GM19467 (cell line): ENCODE measurements at regions not wholly inside any gene's neighbourhood (a gene's known extent, or its start where the extent isn't known, plus 50 kb on each side); places are given as distances from the start of the nearest gene placed in this dataset.
A peak's percentile ranks its signal among the peaks of the same experiment; 100 is the strongest.

ENCODE experiments used
- ATAC-seq: cut with Tn5 transposase; IDR thresholded peaks from one replicate; pipeline ENCODE4 v1.9.1; 2021; ENCODE audit warnings: mild to moderate bottlenecking, moderate library complexity; ENCODE audit not compliant: unreplicated experiment

DNA sequence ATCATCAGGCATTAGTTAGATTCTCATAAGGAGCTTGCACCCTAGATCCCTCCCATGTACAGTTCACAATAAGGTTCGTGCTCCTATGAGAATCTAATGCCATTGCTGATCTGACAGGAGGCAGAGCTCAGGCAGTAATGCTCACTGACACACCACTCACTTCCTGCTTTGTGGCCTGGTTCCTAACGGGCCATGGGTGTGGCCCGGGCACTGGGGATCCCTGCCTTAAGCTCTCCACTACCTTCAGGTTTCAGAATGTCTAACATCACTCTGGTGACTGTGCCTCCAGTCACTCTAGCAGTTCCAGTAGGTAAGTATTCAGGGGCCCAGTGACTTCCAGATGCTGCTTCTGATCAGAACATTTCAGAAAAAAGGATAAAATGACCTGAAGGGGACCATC lies 152.4 kb downstream of the LRRC70 start:
- no peak for ATAC-seq

DNA sequence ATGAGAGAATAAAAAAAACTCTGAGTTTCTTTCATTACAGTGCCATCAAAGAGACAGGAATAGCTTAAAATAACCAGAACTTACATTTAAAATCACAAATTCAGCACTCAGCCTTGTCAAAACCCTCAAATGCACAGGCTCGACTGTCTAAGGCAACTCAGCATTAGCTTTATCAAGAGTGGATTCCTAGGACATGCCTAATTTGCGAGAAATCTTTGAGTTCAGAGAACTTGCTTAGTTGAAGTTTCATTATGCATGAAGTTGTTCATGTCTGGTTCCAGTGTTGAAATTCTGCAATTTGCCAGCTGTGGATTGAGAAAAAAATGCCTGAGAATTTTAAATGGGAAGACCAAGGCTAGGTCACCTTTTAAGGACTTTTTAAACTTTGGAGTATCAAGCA lies 151.1 kb downstream of the LRRC70 start:
- ATAC-seq: no peak

DNA sequence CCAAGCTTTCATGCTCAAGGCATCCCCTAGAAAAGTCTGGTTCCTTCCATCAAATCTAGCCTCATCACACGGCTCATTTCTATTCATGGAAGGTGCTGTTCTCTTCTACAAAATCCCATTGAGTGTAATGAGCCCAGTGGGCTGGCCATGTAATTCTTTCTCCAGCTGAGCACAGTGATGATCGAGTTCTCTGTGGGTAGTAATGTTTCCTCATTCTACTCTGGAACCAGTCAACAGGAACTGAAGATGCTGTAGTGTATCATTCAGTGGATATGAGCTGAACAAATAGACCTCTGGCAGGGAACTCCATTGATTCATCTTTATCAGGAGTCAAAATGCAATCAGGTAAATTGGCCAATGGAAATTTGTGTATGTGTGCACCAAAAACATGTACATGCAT lies 149.2 kb downstream of the LRRC70 start:
- ATAC-seq: no peak

DNA sequence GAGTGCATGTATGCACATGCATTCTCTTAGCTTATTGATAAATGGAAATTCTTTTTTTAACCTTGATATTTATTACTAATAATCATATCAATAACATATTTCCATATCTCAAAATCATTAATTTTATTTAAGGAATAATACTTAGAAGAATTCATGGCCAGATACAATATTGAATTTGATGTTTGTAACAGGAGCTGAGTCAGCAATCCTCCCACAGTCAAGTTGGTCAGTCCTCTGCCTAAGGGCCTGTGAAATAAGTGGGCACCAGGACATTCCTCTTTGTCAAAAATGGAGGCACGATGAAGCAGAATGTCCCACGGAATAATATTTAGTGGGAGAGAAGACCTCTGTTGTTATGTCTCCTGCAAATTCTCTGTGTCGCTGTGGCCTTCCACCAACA lies 148.6 kb downstream of the LRRC70 start:
- ATAC-seq: no peak

DNA sequence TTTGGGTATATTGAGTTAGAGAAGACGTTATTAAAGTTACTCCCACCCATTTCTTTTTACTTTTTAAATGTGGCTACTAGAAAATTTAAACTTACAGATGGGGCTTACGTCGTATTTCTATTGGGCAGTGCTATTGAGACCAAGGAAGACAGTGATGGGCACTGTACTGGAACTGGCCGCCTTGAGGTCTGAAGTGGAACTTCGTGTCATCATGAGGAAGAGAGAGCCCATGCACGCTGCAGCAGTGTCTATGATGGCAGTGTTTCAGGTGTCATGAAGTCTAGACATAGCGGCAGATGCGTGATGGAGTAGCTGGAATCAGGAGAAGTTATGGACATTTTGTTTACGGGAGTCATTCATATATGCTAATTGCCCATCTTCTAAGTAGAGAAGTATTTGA lies 143.7 kb downstream of the LRRC70 start:
- ATAC-seq: no peak

DNA sequence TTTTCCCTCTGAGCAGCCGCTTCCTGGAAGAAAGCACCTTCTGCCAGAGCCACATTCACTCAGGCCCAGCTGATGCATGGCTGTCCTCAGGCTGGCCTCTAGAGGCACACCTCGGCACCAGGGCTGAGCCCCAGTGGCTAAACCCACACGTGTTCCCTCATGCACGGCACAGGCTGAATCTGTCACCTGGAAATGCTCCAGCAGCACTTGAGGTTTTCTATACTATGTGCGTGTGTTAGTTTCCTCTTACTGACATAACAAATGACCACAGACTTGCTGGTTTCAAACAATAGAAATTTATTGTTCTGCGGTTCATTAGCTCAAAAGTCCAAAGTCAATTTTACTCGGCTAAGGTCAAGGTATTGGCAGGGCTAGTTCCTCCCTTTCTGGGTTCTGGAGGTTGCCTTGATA lies 141.4 kb downstream of the LRRC70 start:
- peak; percentile 99 for ATAC-seq

DNA sequence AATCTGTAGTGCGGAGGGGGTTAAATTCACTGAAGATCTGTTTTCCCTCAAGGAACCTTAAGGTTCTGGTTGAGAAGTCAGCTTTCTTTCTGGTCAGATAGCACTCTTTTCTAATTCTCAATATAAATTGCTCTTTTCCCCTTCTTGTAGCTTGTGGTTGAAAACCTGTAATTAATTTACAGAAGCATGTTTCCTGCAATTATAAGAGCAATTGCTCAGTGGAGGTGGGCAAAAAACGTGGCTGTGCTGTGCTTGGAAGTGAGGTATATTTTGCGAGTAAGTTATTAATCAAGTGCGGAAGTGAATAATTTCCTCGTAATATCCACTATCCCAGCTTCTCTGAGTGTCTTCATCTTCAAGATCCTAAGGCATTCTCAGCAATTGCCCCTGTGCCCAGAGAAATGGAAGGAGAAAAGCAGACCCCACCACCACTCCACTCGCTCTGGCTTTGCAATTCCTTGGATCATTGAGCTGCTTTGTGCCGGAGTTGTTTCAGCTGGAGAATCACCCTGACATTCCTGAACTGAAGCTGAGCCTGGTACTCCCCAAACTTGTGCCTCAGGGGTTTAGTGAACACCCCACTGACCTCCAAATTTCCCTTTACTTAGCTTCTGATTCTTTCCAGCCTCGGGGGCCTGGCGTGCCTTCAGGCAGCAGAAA lies 140.6 kb downstream of the LRRC70 start:
- no peak for ATAC-seq

DNA sequence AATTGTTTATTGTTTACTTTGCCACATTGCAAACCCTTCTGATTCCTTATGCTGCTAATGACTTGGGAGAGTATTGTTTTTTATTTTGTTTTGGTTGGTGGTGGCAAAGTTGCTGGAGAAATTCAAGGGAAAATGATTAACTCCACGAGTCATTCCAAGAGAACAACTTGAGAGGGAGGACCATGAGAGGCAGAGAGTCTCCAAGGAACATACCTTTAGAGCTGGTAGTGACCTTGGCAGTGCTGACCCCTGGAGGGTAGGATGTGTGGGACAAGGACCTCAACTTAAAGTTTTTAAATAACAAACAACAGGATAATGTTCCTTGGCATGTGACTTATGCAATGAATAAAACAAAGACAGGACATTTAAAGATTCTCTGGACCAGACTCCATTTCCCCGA lies 139.7 kb downstream of the LRRC70 start:
- no peak for ATAC-seq

DNA sequence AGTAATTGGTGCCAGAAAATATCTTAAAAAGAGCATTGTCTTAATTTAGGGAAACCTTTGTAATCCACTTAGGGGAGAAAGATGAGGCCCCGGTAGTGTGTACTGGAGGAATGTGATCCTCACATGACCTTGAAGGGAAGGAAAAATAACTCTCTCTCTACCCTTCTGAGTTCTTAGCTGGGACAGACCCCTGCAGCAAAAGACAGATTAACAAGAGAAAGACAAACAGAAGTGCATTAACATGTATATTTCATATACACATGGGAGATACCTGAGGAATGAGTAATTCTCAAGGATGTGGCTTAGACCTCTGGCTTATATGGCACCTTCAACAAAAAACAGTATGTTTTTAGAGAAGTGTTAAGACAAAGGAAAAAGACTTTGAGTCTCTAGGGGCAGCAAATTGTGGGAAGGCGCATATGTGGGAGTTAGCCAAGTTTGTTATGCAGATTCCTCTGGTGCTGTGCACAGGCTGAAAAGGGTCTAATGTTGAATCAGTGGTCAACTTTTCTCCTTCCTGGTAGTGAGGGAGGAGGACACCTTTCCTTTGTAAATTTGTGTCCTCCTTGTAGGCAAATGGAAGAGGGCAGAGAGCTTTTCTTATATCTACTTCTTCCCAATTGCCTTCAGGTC lies 138.8 kb downstream of the LRRC70 start:
- no peak for ATAC-seq

DNA sequence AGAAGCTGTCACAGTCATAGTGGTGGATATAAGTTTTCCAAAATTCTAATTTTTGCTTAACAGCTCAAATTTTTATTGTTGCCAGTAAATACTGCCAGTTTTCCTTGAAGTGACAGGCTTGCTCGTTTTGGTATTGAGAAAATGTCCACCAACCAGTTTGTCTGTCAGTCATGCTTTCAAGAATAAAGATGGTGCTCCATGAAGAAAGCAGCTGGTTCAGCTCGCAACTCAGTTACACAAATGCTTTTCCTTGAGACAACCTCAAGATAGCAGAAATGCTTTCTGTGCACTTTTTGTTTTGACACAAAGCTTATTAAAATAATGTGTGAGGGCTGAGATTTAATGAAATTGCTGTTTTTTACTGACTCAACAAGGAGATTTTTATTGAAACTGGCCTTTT lies 135.7 kb downstream of the LRRC70 start:
- no peak for ATAC-seq

DNA sequence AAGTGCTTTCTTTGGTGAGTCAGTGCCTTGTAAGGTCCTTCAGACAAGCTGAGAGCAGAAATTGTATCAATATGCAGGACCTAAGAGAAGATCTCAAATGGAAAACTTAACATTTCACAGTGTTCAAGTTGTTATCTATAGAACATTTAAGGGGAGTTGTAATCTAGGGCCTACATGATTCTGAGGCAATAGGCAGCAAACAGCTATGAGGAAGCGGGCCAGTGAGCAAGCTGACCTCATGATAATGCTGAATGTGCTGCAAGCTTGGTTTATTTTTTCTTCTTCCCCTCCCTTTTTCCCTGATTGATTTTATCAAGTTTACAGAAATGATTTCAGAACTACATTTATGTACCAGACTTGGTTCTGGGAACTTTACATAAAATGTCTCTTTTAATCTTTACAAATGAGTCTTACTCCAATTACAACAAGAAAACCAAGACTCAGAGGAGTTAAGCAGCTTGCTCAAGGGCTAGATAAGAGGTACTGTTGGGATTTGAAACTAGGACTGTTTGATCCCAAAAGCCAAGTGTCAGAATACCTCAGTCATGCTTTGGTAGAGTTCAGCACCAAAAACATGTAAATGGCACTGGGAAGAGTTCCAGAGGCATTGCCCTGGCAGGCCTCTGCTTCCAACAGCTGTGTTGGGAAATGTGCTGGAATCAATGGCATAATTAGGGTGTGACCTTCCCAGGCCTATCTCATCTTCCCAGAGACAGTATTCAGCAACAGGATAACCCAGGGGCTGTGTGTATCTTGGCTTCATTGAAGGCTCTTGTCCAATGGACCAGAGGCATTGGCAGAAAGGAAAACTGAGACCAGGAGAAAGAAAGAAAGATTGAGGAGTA lies 130.1 kb downstream of the LRRC70 start:
- ATAC-seq: no peak

DNA sequence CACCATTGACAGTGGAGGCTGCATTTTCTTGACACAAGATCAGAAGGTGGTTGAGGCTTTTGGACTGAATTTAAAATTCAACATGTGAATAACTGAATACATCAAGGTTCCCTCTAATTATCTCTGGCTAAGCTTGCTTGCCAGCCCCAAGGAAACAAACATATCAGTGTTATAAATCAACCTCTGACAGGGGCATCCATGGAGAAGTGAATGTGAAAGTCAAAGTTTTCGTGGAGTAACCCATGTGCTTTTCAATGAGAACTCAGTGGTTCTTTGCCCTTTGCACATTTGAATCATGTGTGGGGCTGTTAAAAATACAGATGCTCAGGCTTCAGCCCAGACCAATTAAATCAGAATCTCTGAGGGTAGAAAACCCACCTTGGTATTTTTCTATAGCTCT lies 128.9 kb downstream of the LRRC70 start:
- no peak for ATAC-seq

DNA sequence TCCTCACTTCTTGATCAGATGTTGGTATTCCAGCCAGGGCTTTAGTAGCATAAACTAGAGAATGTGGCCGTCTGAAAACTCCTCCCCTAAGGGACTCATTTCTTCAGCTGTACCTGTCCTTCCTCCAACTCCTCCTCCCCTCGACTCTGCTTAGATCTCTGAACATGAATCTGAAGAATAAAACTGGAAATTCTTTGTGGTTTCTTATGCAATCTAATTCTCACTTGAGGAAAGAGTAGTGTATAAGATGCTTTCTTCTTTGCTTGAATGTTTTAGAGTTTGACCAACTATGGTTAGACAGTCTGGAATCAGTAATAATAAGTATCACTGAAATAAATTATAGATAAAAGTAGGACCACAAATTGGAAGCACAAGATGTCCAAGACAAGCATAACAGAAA lies 128.5 kb downstream of the LRRC70 start:
- ATAC-seq: no peak

DNA sequence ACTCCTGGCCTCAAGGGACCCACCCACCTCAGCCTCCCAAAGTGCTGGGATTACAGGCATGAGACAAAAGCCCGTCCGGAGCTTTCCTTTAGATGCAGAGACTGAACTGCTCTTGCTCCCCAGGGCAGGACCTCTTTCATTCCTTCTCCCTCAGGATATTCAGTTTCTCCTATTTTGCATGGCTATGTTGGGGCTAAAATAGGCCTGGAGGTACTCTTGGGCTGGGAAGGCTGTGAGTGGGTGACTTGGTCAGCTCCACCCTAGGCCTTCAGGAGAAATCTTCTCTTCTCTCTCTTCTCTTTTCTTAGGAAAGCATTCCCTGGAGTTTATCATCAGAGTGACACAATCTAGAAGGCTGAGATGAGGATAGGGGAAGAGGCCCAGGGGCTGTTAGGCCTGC lies 126.4 kb downstream of the LRRC70 start:
- ATAC-seq: no peak

DNA sequence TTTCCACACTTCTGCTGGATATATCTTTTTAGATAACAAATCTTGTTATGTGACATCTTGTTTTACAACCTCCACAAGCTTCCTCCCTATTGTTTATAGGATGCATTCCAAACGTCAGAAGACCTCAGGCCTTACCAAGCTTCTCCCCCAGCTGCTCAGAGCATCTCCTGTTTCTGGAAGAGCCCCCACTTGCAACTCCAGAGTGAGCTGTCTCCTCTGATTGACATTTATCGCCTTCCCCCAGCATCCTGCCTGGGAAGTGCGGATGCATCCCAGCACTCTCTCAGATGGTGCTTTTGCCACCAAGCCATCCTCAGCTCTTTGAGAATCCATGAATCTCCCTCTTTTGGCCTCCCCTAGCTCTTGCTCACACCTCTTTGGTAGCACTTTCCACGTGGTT lies 123.5 kb downstream of the LRRC70 start:
- ATAC-seq: no peak

DNA sequence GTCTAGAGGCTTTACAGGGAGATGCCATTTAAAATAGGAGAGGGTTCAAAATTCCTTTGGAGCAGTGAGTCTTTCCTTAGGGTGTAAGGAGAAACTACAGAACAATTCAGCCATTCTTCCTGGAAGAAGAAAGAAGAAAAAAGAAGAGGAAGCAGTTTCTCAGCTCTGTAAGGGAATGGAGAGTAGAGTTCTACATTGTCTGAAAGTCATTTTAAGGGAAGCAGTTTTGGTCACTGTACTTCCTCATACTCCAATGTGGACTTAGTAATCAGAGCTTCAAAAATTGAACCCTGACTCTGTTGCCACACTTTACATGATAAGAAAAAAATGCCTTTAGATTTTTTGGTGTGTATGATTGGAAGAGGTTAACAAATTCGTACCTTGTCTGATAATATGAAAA lies 122.4 kb downstream of the LRRC70 start:
- ATAC-seq: no peak

DNA sequence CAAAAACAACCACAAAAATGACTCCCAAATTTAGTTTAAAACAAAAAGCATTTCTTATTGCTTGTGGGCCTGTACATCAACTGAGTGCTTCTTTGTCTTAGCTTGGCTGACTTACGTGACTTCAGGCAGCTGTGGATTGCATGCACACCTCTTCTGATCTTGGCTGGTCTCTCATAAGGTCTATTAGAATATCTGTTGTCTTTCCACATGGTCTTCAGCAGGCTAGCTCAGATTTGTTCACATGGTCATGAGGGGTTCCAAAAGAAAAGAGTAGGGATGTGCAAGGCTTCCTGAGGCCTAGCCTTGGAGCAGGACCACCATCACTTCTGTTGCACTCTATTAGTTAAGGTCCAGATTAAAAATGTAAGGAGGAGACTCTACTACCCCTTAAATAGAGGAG lies 120.1 kb downstream of the LRRC70 start:
- no peak for ATAC-seq

DNA sequence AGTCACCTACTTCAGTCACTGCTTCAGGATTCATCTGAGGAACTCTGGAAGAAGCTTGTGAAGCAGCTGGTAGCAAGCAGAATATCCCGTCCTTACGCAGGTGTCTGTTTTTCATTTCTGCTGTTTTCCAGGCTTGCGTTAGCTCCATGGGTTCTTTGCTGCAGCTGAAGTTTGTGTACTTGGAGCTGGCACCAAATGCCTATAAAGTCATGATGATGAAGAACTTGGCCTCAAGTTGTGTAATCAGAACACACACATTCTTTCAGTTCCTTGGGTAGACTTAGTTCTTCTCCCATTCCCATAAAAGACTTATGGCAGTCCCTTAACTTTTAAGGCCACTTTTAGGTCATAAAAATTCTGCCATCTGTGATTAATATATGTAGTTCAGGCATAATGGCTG lies 116.7 kb downstream of the LRRC70 start:
- no peak for ATAC-seq

DNA sequence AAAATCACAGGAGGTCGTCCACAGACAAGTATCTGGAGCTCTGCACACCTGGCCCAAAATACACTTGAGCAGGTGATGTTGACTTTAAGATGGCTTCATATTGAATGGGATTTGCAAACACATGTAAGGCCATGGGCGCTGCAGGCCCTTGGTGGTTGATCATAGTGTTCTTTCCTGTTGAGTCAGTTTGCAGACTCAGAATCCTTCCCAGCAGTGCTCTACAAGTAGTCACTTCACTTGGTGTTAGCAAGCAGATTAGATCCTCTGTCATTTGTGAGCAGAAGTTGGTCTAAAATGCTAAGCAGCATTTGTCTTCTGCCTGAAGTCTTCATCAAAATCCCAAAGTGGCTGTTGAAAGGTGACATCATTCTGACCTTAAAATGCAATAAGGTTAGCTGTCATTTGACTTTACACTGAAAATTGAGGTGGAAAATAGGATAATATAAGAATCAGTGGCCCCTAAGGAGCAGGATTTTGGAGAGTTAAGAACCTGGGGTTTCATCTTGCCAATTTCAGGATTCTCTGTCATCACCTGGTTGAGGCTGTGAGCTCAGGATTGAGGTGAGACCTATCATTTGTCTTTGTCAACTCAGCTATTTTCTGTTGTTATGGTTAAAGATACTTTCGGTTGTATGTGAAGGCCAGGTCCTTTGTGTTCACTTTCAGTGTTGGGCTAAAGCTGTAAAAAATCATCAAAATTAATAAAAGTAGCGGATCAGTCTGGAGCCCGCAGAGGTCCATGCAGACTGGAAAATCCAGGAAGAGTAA lies 114.5 kb downstream of the LRRC70 start:
- no peak for ATAC-seq

DNA sequence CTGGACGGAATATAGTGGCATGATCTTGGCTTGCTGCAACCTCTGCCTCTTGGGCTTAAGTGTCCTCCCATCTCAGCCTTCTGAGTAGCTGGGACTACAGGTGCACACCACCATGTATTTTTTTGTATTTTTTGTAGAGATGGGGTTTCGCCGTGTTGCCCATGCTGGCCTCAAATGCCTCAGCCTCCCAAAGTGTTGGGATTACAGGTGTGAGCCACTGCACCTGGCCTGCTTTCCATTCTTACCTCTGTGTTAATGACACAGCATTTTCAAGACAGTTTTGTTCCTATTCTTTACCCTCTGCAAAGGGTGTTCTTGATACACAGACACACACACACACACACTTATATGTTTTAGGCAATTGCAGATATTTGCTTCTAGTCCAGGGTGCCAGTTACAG lies 113.3 kb downstream of the LRRC70 start:
- ATAC-seq: no peak

DNA sequence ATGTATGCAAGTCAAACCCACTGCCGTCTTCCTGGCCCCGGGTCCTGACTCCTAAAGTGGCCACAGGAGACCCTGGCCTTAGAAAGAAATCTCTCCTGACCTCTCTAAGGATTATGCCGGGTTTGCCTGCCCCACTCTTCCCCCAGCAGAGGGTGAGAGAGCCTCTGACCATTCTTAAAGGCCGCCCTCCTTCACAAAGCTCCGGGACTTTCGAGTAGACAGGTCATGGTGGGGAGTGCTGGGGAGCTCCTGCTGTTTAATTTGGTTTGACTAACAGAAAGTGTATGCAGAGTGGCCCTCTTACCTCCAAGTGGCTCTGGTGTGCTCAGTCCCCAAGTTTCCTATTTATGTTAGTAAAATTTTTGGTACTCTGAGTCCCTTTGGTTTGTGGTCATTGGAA lies 111.8 kb downstream of the LRRC70 start:
- ATAC-seq: no peak
